ENCODE measurements at regions not wholly inside any gene's neighbourhood (a gene's known extent, or its start where the extent isn't known, plus 50 kb on each side); places are given as distances from the start of the nearest gene placed in this dataset.

GRCh38 chr16:9458816-9459215, 367.4 kb downstream of the HAPSTR1 start:
- no peak overlapping the region for H2AFZ ChIP-seq (ENCODE audit: low read depth, low read length)
- no peaks in the 10 kb centered on the region for H4K20me1 ChIP-seq (replicated peaks; ENCODE audit: control insufficient read depth, extremely low read depth, insufficient read depth, low read length)
- H3K4me3 ChIP-seq (replicated peaks in 1 of 3; ENCODE audit: insufficient read depth in 1 of 3, low read depth in 1 of 3, low read length in 3 of 3), result no peak overlapping the region
- H3K27ac ChIP-seq (ENCODE audit: insufficient read depth, low read depth, low read length), result no peak overlapping the region
- no peak overlapping the region for H3K9ac ChIP-seq (replicated peaks; ENCODE audit: extremely low read depth, insufficient read depth, low read length)
- H3K27me3 ChIP-seq (ENCODE audit: control insufficient read depth in 2 of 2, insufficient read depth in 2 of 2, low read length in 2 of 2), result no peaks in the 10 kb centered on the region
- intact Hi-C loops (cut with micrococcal nuclease), result no loop called here
- no peaks in the 10 kb centered on the region for H3K9me1 ChIP-seq (replicated peaks; ENCODE audit: control insufficient read depth, extremely low read depth, insufficient read depth, low read length)
- BruUV-seq (replicated peaks), result no TSS peak
- DNase-seq (ENCODE audit: low read depth, low spot score) (no peak), FAIRE-seq (no peak)
- TF ChIP-seq CTCF (IDR thresholded peaks at IDR 0.05; ENCODE audit: extremely low read depth in 1 of 2, insufficient read depth in 1 of 2, low read depth in 1 of 2, low read length in 2 of 2), result no peak
- TF ChIP-seq MAX (IDR thresholded peaks at IDR 0.05; ENCODE audit: insufficient read depth, insufficient read length), result no peak
- H3K9me3 ChIP-seq (replicated peaks; ENCODE audit: control insufficient read depth, insufficient read depth, low read length), result no peaks in the 10 kb centered on the region
- H3K79me2 ChIP-seq (ENCODE audit: control insufficient read depth, insufficient read depth, low read length), result no peaks in the 10 kb centered on the region
- H3K36me3 ChIP-seq (ENCODE audit: control insufficient read depth in 2 of 2, extremely low read depth in 1 of 2, insufficient read depth in 2 of 2, low read length in 2 of 2), result no peaks in the 10 kb centered on the region
- POLR2A ChIA-PET, result no interaction called here
- CTCF ChIA-PET, result no interaction called here
- no peak overlapping the region for H3K4me2 ChIP-seq (ENCODE audit: insufficient read depth, low read length)
- no peaks in the 10 kb centered on the region for H3K4me1 ChIP-seq (ENCODE audit: control insufficient read depth, extremely low read depth, insufficient read depth, low read length)
- dilution Hi-C loops (cut with MboI; ENCODE audit: extremely low pct_ligation_motif_present, low sequenced_read_pairs), result no loop called here

GRCh38 chr16:9462984-9463383, 371.5 kb downstream of the HAPSTR1 start:
- no peak overlapping the region for H3K4me3 ChIP-seq (replicated peaks in 1 of 3; ENCODE audit: insufficient read depth in 1 of 3, low read depth in 1 of 3, low read length in 3 of 3)
- intact Hi-C loops (cut with micrococcal nuclease), result no loop called here
- H3K9me1 ChIP-seq (replicated peaks; ENCODE audit: control insufficient read depth, extremely low read depth, insufficient read depth, low read length), result no peaks in the 10 kb centered on the region
- CTCF ChIA-PET, result no interaction called here
- H3K9me3 ChIP-seq (replicated peaks; ENCODE audit: control insufficient read depth, insufficient read depth, low read length), result no peaks in the 10 kb centered on the region
- no peak for DNase-seq (ENCODE audit: low read depth, low spot score)
- no peak for FAIRE-seq
- H3K79me2 ChIP-seq (ENCODE audit: control insufficient read depth, insufficient read depth, low read length), result no peaks in the 10 kb centered on the region
- H3K27ac ChIP-seq (ENCODE audit: insufficient read depth, low read depth, low read length), result no peak overlapping the region
- H2AFZ ChIP-seq (ENCODE audit: low read depth, low read length), result no peak overlapping the region
- no peaks in the 10 kb centered on the region for H3K36me3 ChIP-seq (ENCODE audit: control insufficient read depth in 2 of 2, extremely low read depth in 1 of 2, insufficient read depth in 2 of 2, low read length in 2 of 2)
- no peaks in the 10 kb centered on the region for H4K20me1 ChIP-seq (replicated peaks; ENCODE audit: control insufficient read depth, extremely low read depth, insufficient read depth, low read length)
- TF ChIP-seq POLR2A (IDR thresholded peaks at IDR 0.05; ENCODE audit: low read depth, low read length) (no peak), EZH2 (IDR thresholded peaks at IDR 0.05; ENCODE audit: borderline replicate concordance, low read depth, low read length, severe bottlenecking) (no peak), MYC (IDR thresholded peaks at IDR 0.05; ENCODE audit: low read depth, low read length) (no peak), MAX (IDR thresholded peaks at IDR 0.05; ENCODE audit: insufficient read depth, insufficient read length) (no peak), JUN (IDR thresholded peaks at IDR 0.05; ENCODE audit: borderline replicate concordance, insufficient read depth, insufficient read length, low read depth) (no peak), FOS (IDR thresholded peaks at IDR 0.05; ENCODE audit: borderline replicate concordance, insufficient read depth, low read length) (no peak), GATA2 (IDR thresholded peaks at IDR 0.05; ENCODE audit: insufficient read depth, insufficient read length, low read depth, low read length) (no peak), CTCF (IDR thresholded peaks at IDR 0.05; ENCODE audit: extremely low read depth in 1 of 2, insufficient read depth in 1 of 2, low read depth in 1 of 2, low read length in 2 of 2) (no peak), POLR2AphosphoS5 (IDR thresholded peaks at IDR 0.05; ENCODE audit: insufficient read depth, low read depth, low read length) (no peak)
- BruUV-seq (replicated peaks), result no TSS peak
- H3K27me3 ChIP-seq (ENCODE audit: control insufficient read depth in 2 of 2, insufficient read depth in 2 of 2, low read length in 2 of 2), result no peaks in the 10 kb centered on the region
- no peaks in the 10 kb centered on the region for H3K4me1 ChIP-seq (ENCODE audit: control insufficient read depth, extremely low read depth, insufficient read depth, low read length)
- dilution Hi-C loops (cut with MboI; ENCODE audit: extremely low pct_ligation_motif_present, low sequenced_read_pairs), result no loop called here
- H3K9ac ChIP-seq (replicated peaks; ENCODE audit: extremely low read depth, insufficient read depth, low read length), result no peak overlapping the region
- POLR2A ChIA-PET, result no interaction called here
- no peak overlapping the region for H3K4me2 ChIP-seq (ENCODE audit: insufficient read depth, low read length)
